ENCODE measurements at regions not wholly inside any gene's neighbourhood (a gene's known extent, or its start where the extent isn't known, plus 50 kb on each side); places are given as distances from the start of the nearest gene placed in this dataset.
A peak's percentile ranks its signal among the peaks of the same experiment; 100 is the strongest.

GRCh38 chr10:113473851-113474250, 79.0 kb upstream of the HABP2 start:
- Histone ChIP-seq H3K4me1 (peaks cover 17% of the 10 kb centered on the region), H3K36me3 (no peaks in the 10 kb centered on the region), H3K27ac (no peak overlapping the region), H3K9me3 (no peaks in the 10 kb centered on the region), H3K4me3 (no peak overlapping the region), H3K27me3 (ENCODE audit: low read depth) (no peaks in the 10 kb centered on the region)
- DNase-seq (no peak), ATAC-seq (no peak)
- intact Hi-C loops (cut with DNase I): no loop called here
- TF ChIP-seq, protein P1, sequence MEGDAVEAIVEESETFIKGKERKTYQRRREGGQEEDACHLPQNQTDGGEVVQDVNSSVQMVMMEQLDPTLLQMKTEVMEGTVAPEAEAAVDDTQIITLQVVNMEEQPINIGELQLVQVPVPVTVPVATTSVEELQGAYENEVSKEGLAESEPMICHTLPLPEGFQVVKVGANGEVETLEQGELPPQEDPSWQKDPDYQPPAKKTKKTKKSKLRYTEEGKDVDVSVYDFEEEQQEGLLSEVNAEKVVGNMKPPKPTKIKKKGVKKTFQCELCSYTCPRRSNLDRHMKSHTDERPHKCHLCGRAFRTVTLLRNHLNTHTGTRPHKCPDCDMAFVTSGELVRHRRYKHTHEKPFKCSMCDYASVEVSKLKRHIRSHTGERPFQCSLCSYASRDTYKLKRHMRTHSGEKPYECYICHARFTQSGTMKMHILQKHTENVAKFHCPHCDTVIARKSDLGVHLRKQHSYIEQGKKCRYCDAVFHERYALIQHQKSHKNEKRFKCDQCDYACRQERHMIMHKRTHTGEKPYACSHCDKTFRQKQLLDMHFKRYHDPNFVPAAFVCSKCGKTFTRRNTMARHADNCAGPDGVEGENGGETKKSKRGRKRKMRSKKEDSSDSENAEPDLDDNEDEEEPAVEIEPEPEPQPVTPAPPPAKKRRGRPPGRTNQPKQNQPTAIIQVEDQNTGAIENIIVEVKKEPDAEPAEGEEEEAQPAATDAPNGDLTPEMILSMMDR (IDR thresholded peaks at IDR 0.05): no peak

DNA sequence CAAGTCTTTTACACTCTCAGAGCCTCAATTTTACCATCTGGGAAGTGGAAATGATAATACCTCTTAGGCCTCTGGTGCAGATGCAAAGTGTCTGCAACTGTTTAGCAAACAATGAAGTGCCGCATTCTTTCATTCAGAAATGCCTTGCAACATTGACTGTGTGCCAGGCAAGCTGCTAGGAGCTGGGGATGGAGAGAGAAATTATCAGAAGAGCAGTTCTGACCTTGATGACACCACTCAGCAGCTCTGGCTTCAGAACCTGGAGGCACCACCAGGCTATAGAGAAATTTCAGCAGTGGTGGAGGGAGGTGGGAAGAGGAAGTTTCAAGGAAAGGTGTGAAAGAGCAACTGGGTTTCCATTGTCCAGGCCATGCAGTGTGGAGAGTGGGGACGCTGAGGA, 78.1 kb upstream of the HABP2 start:
- Histone ChIP-seq H3K27me3 (ENCODE audit: low read depth) (no peaks in the 10 kb centered on the region), H3K36me3 (no peaks in the 10 kb centered on the region), H3K4me3 (no peak overlapping the region), H3K4me1 (peaks cover 17% of the 10 kb centered on the region), H3K9me3 (peaks cover 8% of the 10 kb centered on the region), H3K27ac (peak overlapping the region; percentile 31)
- TF ChIP-seq, protein P1 (IDR thresholded peaks at IDR 0.05): no peak
- intact Hi-C loops (cut with DNase I): no loop called here
- ATAC-seq (peak in 1 of 2 donors; percentile 8), DNase-seq (no peak)

GRCh38 chr10:113475381-113475807, 77.5 kb upstream of the HABP2 start:
- Histone ChIP-seq H3K4me1 (peaks cover 17% of the 10 kb centered on the region), H3K27ac (peak overlapping the region; percentile 31), H3K9me3 (peaks cover 15% of the 10 kb centered on the region), H3K27me3 (ENCODE audit: low read depth) (no peaks in the 10 kb centered on the region), H3K4me3 (no peak overlapping the region), H3K36me3 (no peaks in the 10 kb centered on the region)
- TF ChIP-seq, protein P1 (IDR thresholded peaks at IDR 0.05): no peak
- intact Hi-C loops (cut with DNase I): no loop called here
- DNase-seq (no peak), ATAC-seq (peak; percentile 34 to 39)

GRCh38 chr10:113476191-113476590, 76.7 kb upstream of the HABP2 start:
- H3K36me3 ChIP-seq: no peaks in the 10 kb centered on the region
- H3K27me3 ChIP-seq (ENCODE audit: low read depth): no peaks in the 10 kb centered on the region
- intact Hi-C loops (cut with DNase I): no loop called here
- H3K27ac ChIP-seq: peak overlapping the region; percentile 11
- DNase-seq (no peak), ATAC-seq (no peak)
- no peak overlapping the region for H3K4me3 ChIP-seq
- peaks cover 17% of the 10 kb centered on the region for H3K4me1 ChIP-seq
- peaks cover 20% of the 10 kb centered on the region for H3K9me3 ChIP-seq
- TF ChIP-seq, protein P1 (IDR thresholded peaks at IDR 0.05): no peak

- intact Hi-C loops (cut with DNase I): no loop called here
- Histone ChIP-seq H3K27me3 (ENCODE audit: low read depth) (no peaks in the 10 kb centered on the region), H3K36me3 (no peaks in the 10 kb centered on the region), H3K4me1 (peaks cover 17% of the 10 kb centered on the region), H3K27ac (peak overlapping the region; percentile 11), H3K9me3 (peaks cover 20% of the 10 kb centered on the region), H3K4me3 (no peak overlapping the region)
- ATAC-seq (no peak), DNase-seq (no peak)
- TF ChIP-seq, protein P1 (IDR thresholded peaks at IDR 0.05): no peak
These were observed 76.2 kb upstream of the HABP2 start for GRCh38 chr10:113476673-113477072.

DNA sequence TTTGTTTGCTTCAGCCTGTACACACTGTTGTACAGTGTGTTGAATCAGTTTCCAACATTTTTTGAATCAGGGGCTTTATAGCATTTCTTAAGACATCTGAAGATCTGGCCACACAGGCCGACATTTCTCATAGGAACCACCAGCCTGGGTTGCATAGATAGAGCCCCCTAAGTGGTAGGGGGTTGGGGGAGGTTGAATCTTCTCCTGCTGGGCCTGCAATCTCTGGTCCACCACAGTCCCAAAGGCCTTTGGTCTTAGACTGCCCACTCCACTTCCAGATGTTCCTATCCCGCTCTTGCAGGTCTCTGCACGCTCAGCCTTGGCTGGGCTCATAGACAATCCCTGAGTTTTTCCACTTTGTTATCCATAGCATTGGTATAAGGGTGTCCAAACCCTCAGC, 75.4 kb upstream of the HABP2 start:
- Histone ChIP-seq H3K9me3 (peaks cover 20% of the 10 kb centered on the region), H3K4me3 (no peak overlapping the region), H3K4me1 (peaks cover 17% of the 10 kb centered on the region), H3K36me3 (no peaks in the 10 kb centered on the region), H3K27ac (no peak overlapping the region), H3K27me3 (ENCODE audit: low read depth) (no peaks in the 10 kb centered on the region)
- TF ChIP-seq, protein P1 (IDR thresholded peaks at IDR 0.05): no peak
- intact Hi-C loops (cut with DNase I): no loop called here
- ATAC-seq: no peak
- no peak for DNase-seq
